Epithelial cell of esophagus (primary cell): ENCODE measurements at regions not wholly inside any gene's neighbourhood (a gene's known extent, or its start where the extent isn't known, plus 50 kb on each side); places are given as distances from the start of the nearest gene placed in this dataset.

Source experiments
- DNase-seq: peaks from one replicate; pipeline ENCODE4 v3.0.0; 2010; ENCODE audit warnings: low read depth
- H3K4me3 ChIP-seq: 2 replicates; pipeline ENCODE4 v1.5.1; 2011; ENCODE audit warnings: mild to moderate bottlenecking, low read length, control low read depth
- TF ChIP-seq, protein P1 (sequence below): IDR thresholded peaks from 2 replicates; pipeline ENCODE4 v1.5.1; 2011; ENCODE audit warnings: low read depth, mild to moderate bottlenecking, low read length, control low read depth, inconsistent platforms; ENCODE audit not compliant: insufficient read depth; ENCODE audit errors: missing control alignments

DNA sequence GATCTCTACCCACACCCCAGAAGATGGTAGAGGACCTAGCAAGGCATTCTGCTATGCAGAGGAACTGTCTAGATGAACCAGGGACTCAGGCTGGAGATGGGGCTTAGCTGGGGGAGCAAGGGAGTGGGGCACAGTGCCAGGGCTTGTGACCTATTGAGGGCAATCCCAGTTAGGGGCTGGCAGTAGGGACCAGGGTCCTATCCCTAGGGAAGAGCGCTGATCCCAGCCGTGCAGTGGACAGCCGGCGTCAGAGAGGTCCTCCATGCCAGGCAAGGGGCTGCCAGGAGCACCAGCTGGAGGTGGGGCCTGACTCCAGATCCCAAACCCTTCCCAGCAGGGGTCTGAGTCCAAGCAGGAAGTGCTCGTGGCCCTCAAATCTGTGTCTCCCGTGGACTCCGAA is 52.7 kb upstream of the NEURL1B start:
- no peak overlapping the region for H3K4me3 ChIP-seq
- TF ChIP-seq, protein P1, sequence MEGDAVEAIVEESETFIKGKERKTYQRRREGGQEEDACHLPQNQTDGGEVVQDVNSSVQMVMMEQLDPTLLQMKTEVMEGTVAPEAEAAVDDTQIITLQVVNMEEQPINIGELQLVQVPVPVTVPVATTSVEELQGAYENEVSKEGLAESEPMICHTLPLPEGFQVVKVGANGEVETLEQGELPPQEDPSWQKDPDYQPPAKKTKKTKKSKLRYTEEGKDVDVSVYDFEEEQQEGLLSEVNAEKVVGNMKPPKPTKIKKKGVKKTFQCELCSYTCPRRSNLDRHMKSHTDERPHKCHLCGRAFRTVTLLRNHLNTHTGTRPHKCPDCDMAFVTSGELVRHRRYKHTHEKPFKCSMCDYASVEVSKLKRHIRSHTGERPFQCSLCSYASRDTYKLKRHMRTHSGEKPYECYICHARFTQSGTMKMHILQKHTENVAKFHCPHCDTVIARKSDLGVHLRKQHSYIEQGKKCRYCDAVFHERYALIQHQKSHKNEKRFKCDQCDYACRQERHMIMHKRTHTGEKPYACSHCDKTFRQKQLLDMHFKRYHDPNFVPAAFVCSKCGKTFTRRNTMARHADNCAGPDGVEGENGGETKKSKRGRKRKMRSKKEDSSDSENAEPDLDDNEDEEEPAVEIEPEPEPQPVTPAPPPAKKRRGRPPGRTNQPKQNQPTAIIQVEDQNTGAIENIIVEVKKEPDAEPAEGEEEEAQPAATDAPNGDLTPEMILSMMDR, result no peak

DNA sequence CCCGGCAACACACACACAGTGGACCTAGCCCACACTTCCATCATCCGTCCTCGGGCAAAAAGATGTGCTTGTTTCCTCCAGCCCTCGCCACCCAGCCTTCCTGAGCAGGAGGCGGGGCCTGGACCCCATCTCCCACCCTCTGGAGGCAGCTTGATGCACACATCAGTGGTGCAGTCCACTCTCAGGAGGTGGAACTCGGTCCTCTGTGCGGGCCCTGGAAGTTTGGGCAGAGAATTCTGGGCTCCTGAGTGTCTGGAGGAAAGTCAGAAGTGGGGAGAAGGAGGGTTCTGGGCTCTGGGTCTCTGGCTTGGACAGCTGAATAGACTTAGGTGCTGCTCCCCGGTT is 54.0 kb upstream of the NEURL1B start:
- no peak for DNase-seq
- no peak overlapping the region for H3K4me3 ChIP-seq
- TF ChIP-seq, protein P1, result no peak

More for the DNA sequence above, 52.7 kb upstream of the NEURL1B start:
- no peak for DNase-seq

DNA sequence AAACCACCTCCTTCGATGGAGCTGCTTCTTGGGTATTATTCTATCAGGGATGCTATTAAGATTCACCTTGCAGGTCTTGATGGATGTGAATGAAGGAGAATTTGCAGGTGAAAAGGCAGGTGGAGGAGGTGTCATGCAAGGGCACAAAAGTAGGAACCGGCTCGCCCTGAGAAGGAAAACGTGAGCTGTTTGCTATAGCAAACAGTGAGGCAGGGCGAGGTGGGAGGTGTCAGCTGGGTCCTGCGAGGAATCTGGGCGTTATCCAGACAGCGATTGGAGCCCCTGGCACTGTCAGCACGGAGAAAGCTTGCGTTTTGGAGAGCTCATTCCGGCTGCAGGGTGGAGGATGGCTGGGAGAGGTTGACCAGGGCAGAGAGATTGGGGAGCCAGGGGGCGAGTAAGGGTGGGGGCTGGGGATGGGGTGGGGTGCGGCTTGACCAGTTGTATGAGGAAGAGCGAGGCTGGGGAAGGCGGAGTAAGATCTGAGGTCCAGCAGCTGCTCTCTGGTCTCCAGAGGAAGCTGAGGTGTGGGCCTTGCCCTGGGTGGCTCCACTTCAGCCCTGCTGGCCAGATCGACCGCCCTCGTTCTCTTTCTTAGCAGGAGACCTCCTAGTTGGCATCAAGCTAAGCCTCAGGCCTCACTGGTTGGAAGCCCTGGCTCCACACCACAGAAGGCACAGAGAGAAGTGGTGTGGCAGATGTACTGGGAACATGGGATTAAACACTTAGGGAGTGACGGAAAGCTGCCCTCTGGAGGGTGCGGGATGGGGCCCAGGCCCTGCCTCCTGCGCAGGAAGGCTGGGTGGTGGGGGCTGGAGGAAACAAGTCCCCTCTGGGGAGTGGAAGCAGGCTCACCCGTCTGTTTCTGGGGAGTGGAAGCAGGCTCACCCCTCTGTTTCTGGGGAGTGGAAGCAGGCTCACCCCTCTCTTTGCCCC is 54.7 kb upstream of the NEURL1B start:
- DNase-seq, result no peak
- TF ChIP-seq, protein P1, result no peak

DNA sequence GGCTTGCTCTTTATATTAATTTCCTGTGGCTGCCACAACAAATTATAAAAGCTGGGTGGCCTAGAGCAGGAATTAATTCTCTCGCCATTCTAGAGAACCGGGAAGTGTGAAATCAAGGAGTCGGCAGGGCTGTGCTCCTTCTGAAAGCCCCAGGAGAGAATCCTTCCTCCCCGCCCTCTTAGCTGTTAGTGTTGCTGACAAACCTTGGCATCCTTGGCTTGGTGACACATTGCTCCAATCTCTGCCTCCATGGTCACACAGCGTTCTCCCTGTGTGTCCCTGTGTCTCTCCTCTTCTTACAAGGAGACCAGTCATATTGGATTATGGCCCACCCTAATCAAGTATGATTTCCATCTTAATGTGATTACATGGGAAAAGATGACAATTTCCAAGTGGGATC is 55.9 kb upstream of the NEURL1B start:
- no peak for DNase-seq
- TF ChIP-seq, protein P1, result no peak
- no peak overlapping the region for H3K4me3 ChIP-seq

More for the DNA sequence above, 54.7 kb upstream of the NEURL1B start:
- H3K4me3 ChIP-seq, result no peak overlapping the region

DNA sequence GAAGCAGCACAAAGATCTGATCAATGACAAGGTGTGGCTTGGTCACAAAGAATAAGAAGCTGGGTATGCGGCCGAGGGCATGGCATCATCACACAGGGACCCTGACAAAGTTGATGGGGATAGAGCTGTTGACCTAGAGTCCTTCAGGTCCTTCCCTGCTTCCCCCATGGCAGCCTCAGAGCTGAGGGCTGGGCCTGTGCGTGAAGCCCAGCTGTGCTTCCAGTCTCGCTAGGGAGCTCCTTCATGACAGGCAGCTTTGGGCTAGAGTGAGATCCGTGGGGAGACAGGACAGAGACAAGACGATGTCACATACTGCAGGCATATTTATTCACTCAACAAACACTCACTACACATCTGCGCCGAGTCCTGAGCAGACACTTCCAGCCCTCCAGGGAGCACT is 56.4 kb upstream of the NEURL1B start:
- TF ChIP-seq, protein P1, result no peak
- no peak overlapping the region for H3K4me3 ChIP-seq
- DNase-seq, result no peak

DNA sequence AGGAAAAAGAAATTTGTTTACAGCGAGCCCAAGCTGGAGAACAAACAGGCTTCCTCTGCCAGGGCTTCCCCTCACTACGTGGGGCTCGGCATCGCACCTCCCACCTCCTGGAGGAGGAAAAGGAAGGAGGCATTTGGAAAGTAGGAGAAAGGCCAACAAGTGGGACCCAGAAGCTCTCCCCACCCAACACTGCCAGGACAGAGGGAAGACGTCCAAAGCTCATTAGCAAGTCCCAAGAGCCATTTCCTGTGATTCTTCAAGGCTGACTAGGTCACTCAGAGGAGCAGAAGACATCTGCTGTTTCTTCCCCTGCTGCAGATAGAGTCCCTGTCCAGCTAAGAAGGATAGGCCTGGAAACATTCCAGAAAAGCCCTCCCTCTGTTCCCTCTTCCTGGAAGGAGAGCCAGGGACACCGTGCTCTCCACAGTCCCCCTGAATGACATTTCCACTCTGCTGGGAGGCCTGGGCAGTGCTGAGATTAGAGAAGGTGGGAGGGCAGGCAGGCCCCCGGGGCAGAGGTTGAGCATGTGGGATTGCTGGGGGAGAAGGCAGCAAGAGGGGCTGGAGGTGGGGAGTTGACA is 57.0 kb upstream of the NEURL1B start:
- TF ChIP-seq, protein P1, result no peak
- no peak for DNase-seq

More for the DNA sequence above, 57.0 kb upstream of the NEURL1B start:
- no peak overlapping the region for H3K4me3 ChIP-seq
